ELR (cell line): ENCODE measurements at regions not wholly inside any gene's neighbourhood (a gene's known extent, or its start where the extent isn't known, plus 50 kb on each side); places are given as distances from the start of the nearest gene placed in this dataset.
"Not testable (repeated sequence)": the region's sequence is repeated elsewhere in the genome, so short reads cannot be mapped to it uniquely, and the experiment has no call there.

Source experiments
- DNase-seq: peaks from one replicate; pipeline ENCODE4 v3.0.0-alpha.2; 2015; ENCODE audit warnings: low read depth

- DNase-seq, result peak; percentile 90
Measured at GRCh38 chr6:28802417-28803336, 121.1 kb downstream of the TRIM27 start.

GRCh38 chr6:28803337-28803709 lies 120.5 kb downstream of the TRIM27 start:
- peak; percentile 55 for DNase-seq

- DNase-seq, result peak; percentile 84
Measured at GRCh38 chr6:28807682-28808280, 116.0 kb downstream of the TRIM27 start.

- no peak for DNase-seq
Measured at GRCh38 chr6:28808383-28808782, 115.4 kb downstream of the TRIM27 start.

GRCh38 chr6:28809947-28810658 lies 113.7 kb downstream of the TRIM27 start:
- DNase-seq, result peak; percentile 50

- no peak for DNase-seq
Measured at GRCh38 chr6:28810659-28811053, 113.1 kb downstream of the TRIM27 start.

GRCh38 chr6:28811873-28812272 lies 111.9 kb downstream of the TRIM27 start:
- peak; percentile 74 for DNase-seq

- no peak for DNase-seq
Measured at GRCh38 chr6:28812778-28813569, 110.8 kb downstream of the TRIM27 start.

GRCh38 chr6:28814032-28814976 lies 109.5 kb downstream of the TRIM27 start:
- no peak for DNase-seq

- no peak for DNase-seq
Measured at GRCh38 chr6:28816339-28816908, 107.4 kb downstream of the TRIM27 start.

- peak; percentile 91 for DNase-seq
Measured at GRCh38 chr6:28816909-28817807, 106.6 kb downstream of the TRIM27 start.

GRCh38 chr6:28817808-28818145 lies 106.0 kb downstream of the TRIM27 start:
- peak; percentile 45 for DNase-seq

- no peak for DNase-seq
Measured at GRCh38 chr6:28824793-28825731, 98.7 kb downstream of the TRIM27 start.

- DNase-seq, result no peak
Measured at GRCh38 chr6:28825732-28826293, 98.0 kb downstream of the TRIM27 start.

GRCh38 chr6:28831683-28832082 lies 92.1 kb downstream of the TRIM27 start:
- not testable (repeated sequence) for DNase-seq

- not testable (repeated sequence) for DNase-seq
Measured at GRCh38 chr6:28836703-28837102, 87.1 kb downstream of the TRIM27 start.

GRCh38 chr6:28838289-28838633 lies 85.5 kb downstream of the TRIM27 start:
- DNase-seq, result peak; percentile 70
